ENCODE measurements at regions not wholly inside any gene's neighbourhood (a gene's known extent, or its start where the extent isn't known, plus 50 kb on each side); places are given as distances from the start of the nearest gene placed in this dataset.

DNA sequence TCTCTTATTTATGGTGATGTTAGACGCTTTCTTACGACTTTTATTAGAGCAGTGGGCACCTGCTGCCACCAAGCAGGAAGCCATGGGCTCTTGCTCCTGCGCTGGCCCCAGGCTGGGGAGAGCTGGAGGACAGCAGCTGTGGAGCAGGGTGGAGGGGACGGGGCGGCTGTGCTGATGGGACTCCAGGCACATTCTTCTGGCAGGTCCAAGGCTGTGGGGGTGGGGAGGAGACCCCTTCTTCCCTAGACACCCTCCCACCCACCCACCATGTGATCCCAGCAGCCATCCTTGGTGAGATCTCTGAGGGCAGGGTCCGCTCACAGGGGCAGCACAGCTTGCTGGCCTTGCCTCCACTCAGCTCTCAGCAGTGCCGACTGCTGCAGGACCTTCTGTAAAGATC lies 192.6 kb upstream of the IRX4 start:
- TF ChIP-seq, protein P1, sequence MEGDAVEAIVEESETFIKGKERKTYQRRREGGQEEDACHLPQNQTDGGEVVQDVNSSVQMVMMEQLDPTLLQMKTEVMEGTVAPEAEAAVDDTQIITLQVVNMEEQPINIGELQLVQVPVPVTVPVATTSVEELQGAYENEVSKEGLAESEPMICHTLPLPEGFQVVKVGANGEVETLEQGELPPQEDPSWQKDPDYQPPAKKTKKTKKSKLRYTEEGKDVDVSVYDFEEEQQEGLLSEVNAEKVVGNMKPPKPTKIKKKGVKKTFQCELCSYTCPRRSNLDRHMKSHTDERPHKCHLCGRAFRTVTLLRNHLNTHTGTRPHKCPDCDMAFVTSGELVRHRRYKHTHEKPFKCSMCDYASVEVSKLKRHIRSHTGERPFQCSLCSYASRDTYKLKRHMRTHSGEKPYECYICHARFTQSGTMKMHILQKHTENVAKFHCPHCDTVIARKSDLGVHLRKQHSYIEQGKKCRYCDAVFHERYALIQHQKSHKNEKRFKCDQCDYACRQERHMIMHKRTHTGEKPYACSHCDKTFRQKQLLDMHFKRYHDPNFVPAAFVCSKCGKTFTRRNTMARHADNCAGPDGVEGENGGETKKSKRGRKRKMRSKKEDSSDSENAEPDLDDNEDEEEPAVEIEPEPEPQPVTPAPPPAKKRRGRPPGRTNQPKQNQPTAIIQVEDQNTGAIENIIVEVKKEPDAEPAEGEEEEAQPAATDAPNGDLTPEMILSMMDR (conservative IDR thresholded peaks at IDR 0.05; ENCODE audit: low read depth, low read length): no peak
- no peak for TF ChIP-seq EZH2phosphoT487 (IDR thresholded peaks at IDR 0.05; ENCODE audit: borderline replicate concordance, low read length)
- no peak for TF ChIP-seq EZH2 (IDR thresholded peaks at IDR 0.05; ENCODE audit: low read length, unreplicated experiment)
